T-helper 2 cell treated with Interferon-gamma antibody and Interleukin-4, amounts not matched to agents 5 μg/mL and 100 μg/mL, for 36 hours (primary cell): ENCODE measurements at regions not wholly inside any gene's neighbourhood (a gene's known extent, or its start where the extent isn't known, plus 50 kb on each side); places are given as distances from the start of the nearest gene placed in this dataset.

ENCODE experiments used
- DNase-seq: peaks from one replicate; pipeline ENCODE4 v3.0.0; 2021; ENCODE audit warnings: low spot score
- H3K27ac Mint-ChIP-seq: one replicate; pipeline ENCODE4 v1.8.0; 2021; ENCODE audit warnings: mild to moderate bottlenecking, mixed read lengths
- H3K27me3 Mint-ChIP-seq: one replicate; pipeline ENCODE4 v1.8.0; 2021; ENCODE audit warnings: low read depth, mixed read lengths
- H3K36me3 Mint-ChIP-seq: one replicate; pipeline ENCODE4 v1.8.0; 2021; ENCODE audit warnings: low read depth, mixed read lengths
- H3K4me1 Mint-ChIP-seq: one replicate; pipeline ENCODE4 v1.8.0; 2021; ENCODE audit warnings: low read depth, mixed read lengths
- H3K4me3 Mint-ChIP-seq: one replicate; pipeline ENCODE4 v1.8.0; 2022; ENCODE audit warnings: mild to moderate bottlenecking, moderate library complexity, mixed read lengths
- H3K9me3 Mint-ChIP-seq: one replicate; pipeline ENCODE4 v1.8.0; 2021; ENCODE audit warnings: mixed read lengths

DNA sequence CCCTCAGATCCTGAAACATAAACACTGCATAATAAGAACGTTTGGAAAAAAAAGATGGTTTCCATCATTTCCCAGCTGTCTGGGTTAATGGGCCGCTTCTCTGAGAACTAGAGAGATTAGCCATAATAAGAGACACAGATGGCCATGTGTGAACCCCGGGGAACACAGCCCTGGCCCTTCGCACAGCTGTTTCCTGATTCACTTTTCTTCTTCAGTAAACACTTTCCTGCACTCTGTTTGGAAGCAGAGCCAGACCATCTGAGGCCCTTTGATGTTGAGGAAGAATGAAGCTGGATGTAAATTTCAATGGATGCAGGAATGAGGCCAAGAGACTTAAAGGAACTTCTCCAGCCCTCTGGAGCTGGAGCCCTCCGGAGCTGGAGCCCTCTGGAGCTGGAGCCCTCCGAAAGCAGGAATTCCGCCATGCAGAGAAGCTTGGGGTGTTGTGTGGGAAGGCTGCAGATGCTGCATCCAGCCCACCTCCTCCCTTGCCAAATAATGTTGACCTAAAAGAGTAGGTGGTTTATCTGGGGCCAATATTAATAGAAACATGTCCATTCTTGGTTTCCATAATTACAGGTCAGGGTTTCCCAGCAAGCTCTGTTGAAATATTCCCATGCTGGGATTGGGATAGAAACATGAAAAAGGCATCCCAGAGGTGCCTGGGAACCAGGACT is 218.9 kb downstream of the NXNL2 start:
- Mint-ChIP-seq H3K27me3 (peaks cover 4% of the 10 kb centered on the region), H3K27ac (no peak overlapping the region)

GRCh38 chr9:88754452-88754851 is 219.5 kb downstream of the NXNL2 start:
- no peaks in the 10 kb centered on the region for H3K4me1 Mint-ChIP-seq
- no peak for DNase-seq
- no peaks in the 10 kb centered on the region for H3K36me3 Mint-ChIP-seq
- peaks cover 5% of the 10 kb centered on the region for H3K27me3 Mint-ChIP-seq
- H3K9me3 Mint-ChIP-seq, result no peaks in the 10 kb centered on the region
- no peak overlapping the region for H3K27ac Mint-ChIP-seq
- H3K4me3 Mint-ChIP-seq, result no peak overlapping the region

More for the DNA sequence above, 218.9 kb downstream of the NXNL2 start:
- Mint-ChIP-seq H3K36me3 (no peaks in the 10 kb centered on the region), H3K4me3 (no peak overlapping the region), H3K4me1 (no peaks in the 10 kb centered on the region), H3K9me3 (no peaks in the 10 kb centered on the region)
- no peak for DNase-seq

- DNase-seq, result no peak
- H3K9me3 Mint-ChIP-seq, result no peaks in the 10 kb centered on the region
- no peaks in the 10 kb centered on the region for H3K4me1 Mint-ChIP-seq
- no peak overlapping the region for H3K27ac Mint-ChIP-seq
- no peaks in the 10 kb centered on the region for H3K36me3 Mint-ChIP-seq
- no peak overlapping the region for H3K4me3 Mint-ChIP-seq
- H3K27me3 Mint-ChIP-seq, result peaks cover 9% of the 10 kb centered on the region
Observed at GRCh38 chr9:88754886-88755285, 219.9 kb downstream of the NXNL2 start.

DNA sequence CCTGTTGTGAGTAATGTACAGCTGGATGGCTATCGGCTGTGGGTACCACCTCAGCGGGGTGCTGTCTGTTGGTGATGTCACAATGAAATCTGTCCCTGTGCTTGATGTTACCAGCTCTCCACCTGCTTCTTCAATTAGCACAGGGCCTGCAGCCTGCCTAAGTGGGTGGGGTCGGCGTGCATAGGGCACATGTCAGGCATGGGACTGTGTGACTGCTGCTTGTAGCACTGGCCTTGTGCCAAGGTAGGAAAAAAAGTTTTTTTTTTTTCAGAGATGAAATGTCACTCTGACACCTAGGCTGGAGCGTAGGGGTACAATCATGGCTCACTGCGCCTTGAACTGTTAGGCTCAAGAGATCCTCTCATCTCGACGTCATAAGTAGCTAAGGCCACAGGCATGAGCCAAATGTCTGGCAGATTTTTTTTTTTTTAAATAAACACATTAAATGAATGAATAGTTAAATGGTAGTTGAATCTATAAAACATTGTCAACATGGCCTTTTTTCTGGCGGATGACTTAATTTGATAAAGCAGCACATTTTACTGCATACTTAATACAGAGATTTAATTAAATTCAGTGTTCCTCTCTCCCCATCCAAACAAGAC is 222.5 kb downstream of the NXNL2 start:
- Mint-ChIP-seq H3K9me3 (no peaks in the 10 kb centered on the region), H3K36me3 (no peaks in the 10 kb centered on the region), H3K4me3 (no peak overlapping the region), H3K27me3 (peaks cover 22% of the 10 kb centered on the region), H3K4me1 (no peaks in the 10 kb centered on the region), H3K27ac (no peak overlapping the region)
- DNase-seq, result no peak

GRCh38 chr9:88759364-88759763 is 224.4 kb downstream of the NXNL2 start:
- H3K4me3 Mint-ChIP-seq, result no peak overlapping the region
- H3K9me3 Mint-ChIP-seq, result no peaks in the 10 kb centered on the region
- H3K27ac Mint-ChIP-seq, result no peak overlapping the region
- no peaks in the 10 kb centered on the region for H3K4me1 Mint-ChIP-seq
- DNase-seq, result no peak
- peaks cover 28% of the 10 kb centered on the region for H3K27me3 Mint-ChIP-seq
- H3K36me3 Mint-ChIP-seq, result no peaks in the 10 kb centered on the region

DNA sequence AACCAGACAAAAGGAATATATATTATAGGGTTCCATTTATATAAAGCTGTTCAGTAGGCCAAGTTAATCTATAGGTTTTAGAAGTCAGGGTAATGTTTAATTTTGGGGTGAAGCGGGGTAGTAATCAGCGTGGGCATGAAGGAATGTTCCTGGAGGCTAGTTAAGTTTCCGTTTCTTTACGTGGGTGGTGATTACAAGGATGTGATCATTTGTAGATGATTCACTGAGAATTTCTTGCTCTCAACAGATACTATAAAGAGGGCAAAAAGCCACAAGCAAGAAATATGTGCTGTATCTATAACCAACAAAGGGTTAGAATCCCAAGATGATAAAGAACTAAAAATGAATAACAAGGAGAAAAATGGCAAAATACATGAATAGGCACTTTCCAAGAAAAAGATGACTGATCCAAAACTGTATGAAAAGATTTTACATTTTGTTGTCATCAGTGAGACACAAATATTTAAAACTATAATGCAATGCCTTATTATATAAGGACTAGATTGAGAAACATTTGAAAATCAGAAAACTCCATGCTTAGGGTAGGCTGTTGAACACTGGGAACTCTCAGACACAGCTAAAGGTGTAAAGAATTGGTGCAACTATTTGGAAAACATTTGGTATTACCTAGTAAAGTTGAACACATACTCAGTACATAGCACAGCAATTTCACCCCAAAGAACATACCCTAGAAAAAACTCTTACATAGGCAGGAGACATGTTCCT is 224.3 kb upstream of the S1PR3 start:
- H3K27me3 Mint-ChIP-seq, result peaks cover 20% of the 10 kb centered on the region
- H3K9me3 Mint-ChIP-seq, result no peaks in the 10 kb centered on the region
- no peak for DNase-seq
- no peaks in the 10 kb centered on the region for H3K4me1 Mint-ChIP-seq
- H3K36me3 Mint-ChIP-seq, result no peaks in the 10 kb centered on the region
- H3K4me3 Mint-ChIP-seq, result no peak overlapping the region
- H3K27ac Mint-ChIP-seq, result no peak overlapping the region

DNA sequence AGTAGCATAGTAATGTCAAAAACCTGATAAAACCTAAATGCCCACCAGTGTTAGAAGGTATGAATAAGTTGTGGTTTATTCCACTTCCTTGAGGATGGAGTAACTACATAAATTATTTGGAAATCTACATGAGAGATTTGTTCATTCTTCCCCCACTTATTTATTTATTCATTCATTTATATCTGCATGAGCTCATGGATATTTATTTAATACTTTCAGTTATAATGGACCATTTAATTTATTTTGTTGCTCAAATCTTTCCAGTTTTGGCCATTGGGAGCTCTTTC is 223.8 kb upstream of the S1PR3 start:
- Mint-ChIP-seq H3K27me3 (peaks cover 21% of the 10 kb centered on the region), H3K4me1 (no peaks in the 10 kb centered on the region), H3K4me3 (no peak overlapping the region), H3K9me3 (no peaks in the 10 kb centered on the region), H3K36me3 (no peaks in the 10 kb centered on the region), H3K27ac (no peak overlapping the region)
- no peak for DNase-seq

- Mint-ChIP-seq H3K4me1 (no peaks in the 10 kb centered on the region), H3K9me3 (no peaks in the 10 kb centered on the region), H3K27me3 (peaks cover 29% of the 10 kb centered on the region), H3K27ac (no peak overlapping the region), H3K4me3 (no peak overlapping the region), H3K36me3 (no peaks in the 10 kb centered on the region)
- no peak for DNase-seq
Observed at GRCh38 chr9:88772575-88772974, 218.7 kb upstream of the S1PR3 start.

- Mint-ChIP-seq H3K36me3 (no peaks in the 10 kb centered on the region), H3K27ac (no peak overlapping the region), H3K9me3 (no peaks in the 10 kb centered on the region), H3K4me3 (no peak overlapping the region), H3K27me3 (peaks cover 26% of the 10 kb centered on the region), H3K4me1 (no peaks in the 10 kb centered on the region)
- no peak for DNase-seq
Observed at GRCh38 chr9:88773126-88773525, 218.1 kb upstream of the S1PR3 start.

DNA sequence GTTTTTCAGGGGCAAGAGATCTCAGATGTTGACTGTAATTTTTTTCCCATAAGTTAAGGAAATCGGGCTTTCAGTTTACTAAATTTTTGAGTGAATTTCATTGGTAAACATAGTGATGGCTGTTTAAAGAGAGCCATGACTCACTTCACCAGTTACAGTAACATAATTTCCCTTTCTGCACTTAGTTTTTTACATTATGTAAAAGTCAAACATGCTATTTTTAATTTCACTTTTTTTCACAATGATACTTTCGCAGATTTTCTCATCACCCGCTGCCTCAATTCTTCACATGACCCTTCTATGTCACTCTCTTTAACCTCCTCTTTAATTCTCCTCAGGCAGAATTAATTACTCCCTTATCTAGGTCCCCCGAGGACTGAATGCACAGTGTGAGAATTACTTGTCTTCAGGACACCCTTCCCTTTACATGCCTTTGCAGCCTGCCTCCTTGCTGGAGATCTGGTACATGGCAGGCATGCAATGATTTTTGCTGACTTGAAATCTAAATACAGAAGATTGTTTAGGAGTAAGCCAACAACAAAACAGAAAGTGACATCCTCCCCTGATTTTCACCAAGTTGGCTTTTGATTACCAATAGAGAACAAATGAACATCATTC is 217.5 kb upstream of the S1PR3 start:
- Mint-ChIP-seq H3K27me3 (peaks cover 23% of the 10 kb centered on the region), H3K4me3 (no peak overlapping the region), H3K36me3 (no peaks in the 10 kb centered on the region), H3K27ac (no peak overlapping the region), H3K4me1 (no peaks in the 10 kb centered on the region), H3K9me3 (no peaks in the 10 kb centered on the region)
- DNase-seq, result no peak

- H3K36me3 Mint-ChIP-seq, result no peaks in the 10 kb centered on the region
- DNase-seq, result no peak
- H3K27me3 Mint-ChIP-seq, result peaks cover 21% of the 10 kb centered on the region
- H3K9me3 Mint-ChIP-seq, result no peaks in the 10 kb centered on the region
- no peaks in the 10 kb centered on the region for H3K4me1 Mint-ChIP-seq
- H3K4me3 Mint-ChIP-seq, result no peak overlapping the region
- H3K27ac Mint-ChIP-seq, result no peak overlapping the region
Observed at GRCh38 chr9:88775037-88775471, 216.2 kb upstream of the S1PR3 start.

DNA sequence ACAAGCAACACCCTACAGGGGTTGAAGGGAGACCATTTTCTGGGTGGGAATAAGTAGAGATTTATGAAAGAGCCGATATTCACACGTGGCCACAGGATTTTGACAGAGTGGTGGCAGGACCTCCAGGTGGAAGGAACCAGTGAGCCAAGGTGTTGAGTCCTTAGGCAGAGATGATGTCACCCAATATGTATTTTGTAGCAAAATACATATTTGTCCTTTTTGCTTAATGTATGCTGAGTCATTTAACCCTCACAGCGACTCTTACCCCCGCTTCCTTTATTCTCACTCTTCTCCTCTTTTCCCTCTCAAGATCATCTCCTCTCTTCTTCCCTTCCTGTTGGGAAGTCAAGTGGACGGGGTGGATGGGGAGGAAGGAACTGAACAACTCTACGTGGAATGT is 215.7 kb upstream of the S1PR3 start:
- DNase-seq, result no peak
- no peaks in the 10 kb centered on the region for H3K4me1 Mint-ChIP-seq
- no peak overlapping the region for H3K4me3 Mint-ChIP-seq
- H3K9me3 Mint-ChIP-seq, result no peaks in the 10 kb centered on the region
- no peaks in the 10 kb centered on the region for H3K36me3 Mint-ChIP-seq
- H3K27me3 Mint-ChIP-seq, result peaks cover 19% of the 10 kb centered on the region
- no peak overlapping the region for H3K27ac Mint-ChIP-seq

DNA sequence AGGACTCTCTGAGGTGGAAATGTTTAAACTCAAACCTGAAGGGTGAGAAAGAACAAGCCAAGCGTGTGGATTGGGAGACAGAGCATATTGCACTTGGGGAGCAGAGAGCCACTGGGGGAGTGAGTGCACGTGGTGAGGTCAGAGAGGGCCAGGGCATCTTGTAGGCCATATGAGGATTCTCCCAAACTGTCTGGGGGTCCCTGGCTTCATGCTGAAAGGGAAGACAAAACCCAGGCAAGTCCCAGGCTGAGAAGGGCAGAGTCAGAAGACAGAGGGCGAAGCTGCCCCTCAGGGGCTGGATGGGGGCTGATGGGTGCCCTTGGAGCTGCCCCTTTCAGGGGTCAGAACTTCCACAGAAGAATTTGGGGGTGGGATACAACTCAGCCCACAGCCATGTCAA is 215.3 kb upstream of the S1PR3 start:
- Mint-ChIP-seq H3K4me1 (no peaks in the 10 kb centered on the region), H3K36me3 (no peaks in the 10 kb centered on the region), H3K9me3 (no peaks in the 10 kb centered on the region), H3K27ac (no peak overlapping the region), H3K4me3 (no peak overlapping the region), H3K27me3 (peaks cover 21% of the 10 kb centered on the region)
- no peak for DNase-seq

DNA sequence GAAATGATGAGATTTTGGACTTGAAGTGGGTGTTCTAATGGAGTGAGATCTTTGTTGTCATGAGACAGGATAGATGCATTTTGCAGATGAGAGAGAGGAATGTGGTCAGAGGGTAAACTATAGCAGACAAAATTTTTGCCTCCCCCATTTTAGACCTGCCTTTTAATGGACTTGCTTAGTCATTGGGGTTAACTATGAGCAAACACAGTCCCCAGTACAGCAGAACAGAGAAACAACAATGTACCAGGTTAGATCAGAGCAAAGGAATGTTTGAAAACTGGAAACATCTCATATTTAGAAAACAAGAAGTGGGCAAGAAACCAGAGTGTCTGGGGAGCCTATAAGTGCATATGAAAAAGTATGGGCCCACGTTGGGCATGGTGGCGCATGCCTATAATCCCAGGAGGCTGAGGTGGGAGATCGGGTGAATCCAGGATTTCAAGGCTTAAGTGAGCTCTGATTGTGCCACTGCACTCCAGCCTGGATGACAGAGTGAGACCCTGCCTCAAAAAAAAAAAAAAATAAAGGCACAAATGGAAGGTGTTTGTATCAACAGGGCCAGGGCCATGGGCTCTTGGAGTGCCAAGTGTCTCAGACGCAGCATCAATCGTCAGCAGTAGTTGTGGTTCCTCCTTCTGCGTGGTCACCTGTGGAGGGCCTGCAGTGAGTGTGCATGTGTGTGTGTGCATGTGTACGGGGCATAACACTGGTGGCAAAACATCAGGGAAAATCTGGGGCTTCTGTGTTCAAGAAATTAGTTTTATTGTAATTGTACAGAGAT is 214.4 kb upstream of the S1PR3 start:
- Mint-ChIP-seq H3K4me1 (no peaks in the 10 kb centered on the region), H3K4me3 (no peak overlapping the region), H3K27ac (no peak overlapping the region), H3K36me3 (no peaks in the 10 kb centered on the region), H3K9me3 (no peaks in the 10 kb centered on the region), H3K27me3 (peaks cover 24% of the 10 kb centered on the region)
- DNase-seq, result no peak
